ENCODE measurements at regions not wholly inside any gene's neighbourhood (a gene's known extent, or its start where the extent isn't known, plus 50 kb on each side); places are given as distances from the start of the nearest gene placed in this dataset.
"Not testable (repeated sequence)": the region's sequence is repeated elsewhere in the genome, so short reads cannot be mapped to it uniquely, and the experiment has no call there.

- ChIA-PET POLR2A (no interaction called here), CTCF (no interaction called here)
- no peak for TF ChIP-seq CTCF (IDR thresholded peaks at IDR 0.05; ENCODE audit: insufficient read depth, low read depth, low read length)
- no peak overlapping the region for H3K4me3 ChIP-seq (ENCODE audit: low read depth, low read length)
- DNase-seq (ENCODE audit: low read depth) = no peak
- H3K27me3 ChIP-seq (ENCODE audit: control insufficient read depth, insufficient read depth, low read length) = no peaks in the 10 kb centered on the region
- H3K36me3 ChIP-seq (ENCODE audit: control insufficient read depth, insufficient read depth, low read length) = no peaks in the 10 kb centered on the region
Observed at GRCh38 chr7:26976840-26977239, 112.5 kb upstream of the SKAP2 start.

GRCh38 chr7:26971924-26972323, 107.5 kb upstream of the SKAP2 start:
- DNase-seq (ENCODE audit: low read depth); H3K27me3 ChIP-seq (ENCODE audit: control insufficient read depth, insufficient read depth, low read length); H3K36me3 ChIP-seq (ENCODE audit: control insufficient read depth, insufficient read depth, low read length); POLR2A ChIA-PET; CTCF ChIA-PET; H3K4me3 ChIP-seq (ENCODE audit: low read depth, low read length): not testable (repeated sequence)

DNA sequence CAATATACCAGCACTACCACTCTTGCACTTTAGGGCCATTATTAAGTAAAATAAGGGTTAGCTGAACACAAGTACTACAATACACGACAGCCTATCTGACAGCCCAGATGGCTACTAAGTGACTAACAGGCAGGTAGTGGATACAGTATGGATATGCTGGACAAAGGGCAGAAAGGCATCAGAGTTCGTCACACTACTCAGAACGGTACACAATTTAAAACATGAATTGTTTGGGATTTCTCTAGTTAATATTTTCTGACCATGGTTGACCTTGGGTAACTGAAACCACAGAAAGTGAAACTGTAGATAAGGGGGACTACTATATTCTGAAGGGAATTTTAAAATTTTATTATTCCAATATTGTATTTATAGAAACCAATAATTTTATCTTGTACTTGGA, 101.3 kb upstream of the SKAP2 start:
- H3K4me3 ChIP-seq (ENCODE audit: low read depth, low read length) = no peak overlapping the region
- H3K36me3 ChIP-seq (ENCODE audit: control insufficient read depth, insufficient read depth, low read length) = no peaks in the 10 kb centered on the region
- no peak for DNase-seq (ENCODE audit: low read depth)
- no peaks in the 10 kb centered on the region; the same call in 1 of the 2 replicates for H3K27me3 ChIP-seq (ENCODE audit: control insufficient read depth, insufficient read depth, low read length)
- POLR2A ChIA-PET = no interaction called here
- CTCF ChIA-PET = interaction anchor here (1.2 kb wide), 1 partner anchor 13 kb away, joined by 3 read pairs; no protein-coding TSS in a partner anchor
- TF ChIP-seq CTCF (IDR thresholded peaks at IDR 0.05; ENCODE audit: insufficient read depth, low read depth, low read length) = no peak

- POLR2A ChIA-PET = interaction anchor here (0.5 kb wide), 1 partner anchor 904 kb away, joined by 5 read pairs; no protein-coding TSS in a partner anchor
- no peaks in the 10 kb centered on the region; the same call in 1 of the 2 replicates for H3K27me3 ChIP-seq (ENCODE audit: control insufficient read depth, insufficient read depth, low read length)
- no peak for DNase-seq (ENCODE audit: low read depth)
- H3K36me3 ChIP-seq (ENCODE audit: control insufficient read depth, insufficient read depth, low read length) = no peaks in the 10 kb centered on the region
- CTCF ChIA-PET = no interaction called here
- TF ChIP-seq CTCF (IDR thresholded peaks at IDR 0.05; ENCODE audit: insufficient read depth, low read depth, low read length) = no peak
- H3K4me3 ChIP-seq (ENCODE audit: low read depth, low read length) = no peak overlapping the region
Observed at GRCh38 chr7:26964156-26964808, 99.9 kb upstream of the SKAP2 start.

DNA sequence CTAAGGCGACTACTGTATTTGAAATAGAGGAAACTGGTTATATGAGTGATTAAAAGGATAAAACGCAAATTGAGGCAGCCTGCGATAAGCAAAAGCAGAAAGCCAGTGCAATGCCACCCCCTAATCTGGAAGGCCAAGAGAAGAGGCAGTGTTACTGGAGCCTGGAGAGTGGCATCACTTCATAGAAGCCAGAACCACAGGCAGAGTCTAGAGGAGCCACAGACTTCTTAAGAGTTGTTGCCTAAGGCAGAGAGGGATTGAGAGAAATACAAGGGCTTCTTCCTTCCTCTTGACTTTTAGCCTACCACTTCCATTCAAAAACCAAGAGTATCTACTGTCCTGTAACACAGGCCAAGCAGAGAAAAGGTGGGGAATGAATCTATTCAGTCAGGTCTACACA, 94.9 kb upstream of the SKAP2 start:
- Histone ChIP-seq H3K27me3 (ENCODE audit: control insufficient read depth, insufficient read depth, low read length) (no peaks in the 10 kb centered on the region; the same call in 1 of the 2 replicates), H3K4me3 (ENCODE audit: low read depth, low read length) (no peak overlapping the region), H3K36me3 (ENCODE audit: control insufficient read depth, insufficient read depth, low read length) (no peaks in the 10 kb centered on the region)
- CTCF ChIA-PET = no interaction called here
- no peak for DNase-seq (ENCODE audit: low read depth)
- no peak for TF ChIP-seq CTCF (IDR thresholded peaks at IDR 0.05; ENCODE audit: insufficient read depth, low read depth, low read length)
- POLR2A ChIA-PET = no interaction called here

- DNase-seq (ENCODE audit: low read depth) = peak; percentile 17
- TF ChIP-seq CTCF (IDR thresholded peaks at IDR 0.05; ENCODE audit: insufficient read depth, low read depth, low read length) = no peak
- Histone ChIP-seq H3K4me3 (ENCODE audit: low read depth, low read length) (no peak overlapping the region), H3K27me3 (ENCODE audit: control insufficient read depth, insufficient read depth, low read length) (no peaks in the 10 kb centered on the region), H3K36me3 (ENCODE audit: control insufficient read depth, insufficient read depth, low read length) (no peaks in the 10 kb centered on the region)
- ChIA-PET CTCF (no interaction called here), POLR2A (no interaction called here)
Observed at GRCh38 chr7:26958834-26959233, 94.4 kb upstream of the SKAP2 start.

Data from BJ (cell line).